ENCODE measurements at regions not wholly inside any gene's neighbourhood (a gene's known extent, or its start where the extent isn't known, plus 50 kb on each side); places are given as distances from the start of the nearest gene placed in this dataset.

GRCh38 chr12:93151079-93151762 lies 222.1 kb upstream of the EEA1 start:
- H3K4me3 ChIP-seq = no peak overlapping the region
- TF ChIP-seq, protein P1, sequence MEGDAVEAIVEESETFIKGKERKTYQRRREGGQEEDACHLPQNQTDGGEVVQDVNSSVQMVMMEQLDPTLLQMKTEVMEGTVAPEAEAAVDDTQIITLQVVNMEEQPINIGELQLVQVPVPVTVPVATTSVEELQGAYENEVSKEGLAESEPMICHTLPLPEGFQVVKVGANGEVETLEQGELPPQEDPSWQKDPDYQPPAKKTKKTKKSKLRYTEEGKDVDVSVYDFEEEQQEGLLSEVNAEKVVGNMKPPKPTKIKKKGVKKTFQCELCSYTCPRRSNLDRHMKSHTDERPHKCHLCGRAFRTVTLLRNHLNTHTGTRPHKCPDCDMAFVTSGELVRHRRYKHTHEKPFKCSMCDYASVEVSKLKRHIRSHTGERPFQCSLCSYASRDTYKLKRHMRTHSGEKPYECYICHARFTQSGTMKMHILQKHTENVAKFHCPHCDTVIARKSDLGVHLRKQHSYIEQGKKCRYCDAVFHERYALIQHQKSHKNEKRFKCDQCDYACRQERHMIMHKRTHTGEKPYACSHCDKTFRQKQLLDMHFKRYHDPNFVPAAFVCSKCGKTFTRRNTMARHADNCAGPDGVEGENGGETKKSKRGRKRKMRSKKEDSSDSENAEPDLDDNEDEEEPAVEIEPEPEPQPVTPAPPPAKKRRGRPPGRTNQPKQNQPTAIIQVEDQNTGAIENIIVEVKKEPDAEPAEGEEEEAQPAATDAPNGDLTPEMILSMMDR (IDR thresholded peaks at IDR 0.05) = no peak

GRCh38 chr12:93152617-93153016 lies 223.5 kb upstream of the EEA1 start:
- TF ChIP-seq, protein P1 (IDR thresholded peaks at IDR 0.05) = no peak
- H3K4me3 ChIP-seq = no peak overlapping the region
- no peak overlapping the region for H3K27ac ChIP-seq
- DNase-seq (ENCODE audit: low spot score) = no peak

More at GRCh38 chr12:93151079-93151762, 222.1 kb upstream of the EEA1 start:
- DNase-seq (ENCODE audit: low spot score) = no peak
- H3K27ac ChIP-seq = no peak overlapping the region

DNA sequence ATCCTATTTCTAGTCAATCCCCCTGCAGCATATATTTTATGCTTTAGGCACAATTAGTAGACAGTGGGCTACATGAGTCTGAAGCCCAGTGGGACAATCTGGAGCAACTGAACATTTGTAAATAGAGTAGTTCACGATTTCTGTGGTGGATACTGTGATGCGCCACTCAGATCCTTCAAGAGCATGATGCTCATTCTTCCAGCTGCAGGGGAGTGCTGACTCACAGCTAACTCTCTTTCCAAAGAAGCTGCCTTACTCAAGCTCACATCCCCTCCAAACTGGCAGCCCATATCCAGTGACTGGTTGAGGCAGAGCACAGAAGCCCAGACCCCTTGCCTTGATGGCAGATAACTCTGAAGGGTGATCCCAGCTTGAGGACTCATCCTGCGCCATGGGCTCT lies 224.2 kb upstream of the EEA1 start:
- no peak overlapping the region for H3K4me3 ChIP-seq
- TF ChIP-seq, protein P1 (IDR thresholded peaks at IDR 0.05) = no peak
- DNase-seq (ENCODE audit: low spot score) = no peak
- no peak overlapping the region for H3K27ac ChIP-seq

DNA sequence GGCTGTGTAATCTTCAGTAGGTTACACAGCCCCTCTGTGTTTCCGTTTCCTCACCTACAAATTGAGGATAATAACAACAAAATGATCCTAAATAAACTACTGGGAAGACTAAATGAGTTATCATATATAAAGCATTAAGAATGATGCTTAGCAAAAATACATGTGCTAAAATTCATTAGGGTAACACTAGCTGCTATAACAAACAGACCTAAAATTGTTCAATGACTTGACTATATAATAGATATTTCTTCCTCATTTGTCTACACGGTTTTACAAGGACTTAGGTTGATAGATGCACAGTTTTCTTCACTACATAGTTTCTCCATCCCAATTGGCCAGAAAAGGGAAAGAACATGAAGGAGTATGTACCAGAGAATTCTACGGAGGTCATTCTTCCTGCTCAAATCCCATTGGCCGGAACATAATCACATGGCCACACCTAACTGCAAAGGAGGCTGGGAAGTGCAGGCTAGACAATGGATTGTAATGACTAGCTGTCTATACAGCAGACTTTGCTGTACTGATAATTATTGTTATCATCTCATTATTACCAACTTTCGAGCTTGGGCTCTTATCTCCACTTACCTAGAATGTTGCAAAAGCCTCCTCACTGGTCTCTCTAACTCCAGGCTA lies 223.5 kb upstream of the NUDT4 start:
- TF ChIP-seq, protein P1 (IDR thresholded peaks at IDR 0.05) = no peak
- DNase-seq (ENCODE audit: low spot score) = no peak
- H3K4me3 ChIP-seq = no peak overlapping the region
- no peak overlapping the region for H3K27ac ChIP-seq

GRCh38 chr12:93154753-93155480 lies 222.8 kb upstream of the NUDT4 start:
- DNase-seq (ENCODE audit: low spot score) = no peak
- H3K27ac ChIP-seq = no peak overlapping the region
- TF ChIP-seq, protein P1 (IDR thresholded peaks at IDR 0.05) = no peak
- no peak overlapping the region for H3K4me3 ChIP-seq

DNA sequence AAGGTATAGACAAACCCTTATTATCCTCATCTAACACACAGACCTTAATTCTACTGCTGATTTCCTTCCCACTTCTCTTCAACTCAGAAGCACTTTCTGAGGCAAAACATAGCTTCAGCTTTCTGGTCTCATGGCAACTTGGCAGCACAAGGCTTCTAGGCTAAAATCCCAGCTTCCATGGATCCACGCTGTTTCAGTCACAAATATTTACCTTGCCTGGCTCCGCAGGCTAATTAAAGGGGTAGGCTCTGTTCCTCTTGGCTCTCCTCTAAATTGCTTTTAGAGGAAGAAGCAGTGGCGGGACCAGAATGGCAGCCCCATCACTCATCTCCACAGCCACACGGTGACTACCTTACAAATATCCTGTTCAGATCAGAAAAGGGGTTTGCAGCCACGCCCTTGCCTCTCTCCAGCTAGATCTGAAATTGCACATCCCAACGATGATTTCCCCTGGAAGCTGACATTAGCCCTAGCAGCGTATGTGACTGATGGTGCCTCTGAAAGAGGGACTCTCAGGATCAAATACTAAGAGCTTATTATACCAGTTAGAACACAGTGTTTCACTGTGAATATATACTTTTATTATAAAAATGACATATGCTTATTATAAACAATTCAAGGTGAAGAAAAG lies 221.5 kb upstream of the NUDT4 start:
- no peak for DNase-seq (ENCODE audit: low spot score)
- H3K27ac ChIP-seq = no peak overlapping the region
- TF ChIP-seq, protein P1 (IDR thresholded peaks at IDR 0.05) = no peak
- H3K4me3 ChIP-seq = no peak overlapping the region
